COLO668 (cell line): ENCODE measurements at regions not wholly inside any gene's neighbourhood (a gene's known extent, or its start where the extent isn't known, plus 50 kb on each side); places are given as distances from the start of the nearest gene placed in this dataset.

Source experiments
- DNase-seq: peaks from one replicate; lab custom pipeline; 2025; ENCODE audit not compliant: unreplicated experiment; lab: John Stamatoyannopoulos, UW

GRCh38 chr22:48186146-48186790, 1423.8 kb downstream of the TBC1D22A start:
- DNase-seq = no peak

DNA sequence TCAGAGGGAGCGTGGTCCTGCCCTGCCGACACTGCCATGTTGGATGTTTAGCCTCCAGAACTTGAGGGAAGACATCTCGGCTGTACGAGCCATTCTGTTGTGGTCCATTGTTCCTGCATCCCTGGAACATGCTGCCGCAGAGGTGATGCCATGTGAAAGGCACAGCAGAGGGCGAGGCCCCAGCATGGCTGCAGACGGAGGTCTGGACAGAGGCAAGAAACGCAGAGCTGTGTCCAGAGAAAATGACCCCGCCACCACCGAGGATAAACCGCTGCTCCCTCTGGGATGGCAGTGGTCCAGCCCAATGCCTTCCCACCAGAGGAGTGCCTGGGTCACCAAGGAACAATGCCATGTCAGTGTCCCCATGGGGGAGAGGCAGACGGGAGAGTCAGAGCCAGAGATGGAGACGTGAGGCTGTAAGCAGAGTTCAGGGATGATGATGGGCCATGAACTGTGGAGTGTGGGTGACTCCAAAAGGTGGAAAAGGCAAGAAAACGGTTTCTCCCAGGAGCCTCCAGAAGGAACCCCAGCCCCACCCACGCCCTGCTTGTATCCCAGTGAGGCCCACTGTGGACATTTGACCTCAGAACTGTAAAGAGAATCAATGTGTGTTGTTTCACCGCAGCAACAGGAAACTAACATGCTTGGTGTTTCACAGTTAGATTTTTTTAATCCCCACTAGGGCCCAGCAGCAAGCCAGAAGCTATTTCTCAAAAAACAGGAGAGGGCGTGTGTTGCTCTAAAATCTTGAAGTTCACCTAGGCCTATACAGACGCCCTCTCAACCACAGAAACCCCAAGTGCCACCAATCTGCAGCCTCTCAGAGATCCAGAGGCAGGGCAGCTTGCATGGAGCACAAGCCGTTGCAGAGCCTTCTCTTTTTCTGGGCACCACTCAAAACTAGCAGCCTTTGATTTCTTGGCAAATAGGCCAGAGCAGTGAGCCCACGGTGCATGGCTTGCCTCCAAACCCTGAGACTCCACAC, 1422.9 kb downstream of the TBC1D22A start:
- no peak for DNase-seq

- no peak for DNase-seq
Observed at GRCh38 chr22:48182846-48183805, 1420.7 kb downstream of the TBC1D22A start.

GRCh38 chr22:48182031-48182430, 1419.6 kb downstream of the TBC1D22A start:
- no peak for DNase-seq

GRCh38 chr22:48181263-48181955, 1419.0 kb downstream of the TBC1D22A start:
- no peak for DNase-seq

- DNase-seq = no peak
Observed at GRCh38 chr22:48180631-48181030, 1418.2 kb downstream of the TBC1D22A start.

DNA sequence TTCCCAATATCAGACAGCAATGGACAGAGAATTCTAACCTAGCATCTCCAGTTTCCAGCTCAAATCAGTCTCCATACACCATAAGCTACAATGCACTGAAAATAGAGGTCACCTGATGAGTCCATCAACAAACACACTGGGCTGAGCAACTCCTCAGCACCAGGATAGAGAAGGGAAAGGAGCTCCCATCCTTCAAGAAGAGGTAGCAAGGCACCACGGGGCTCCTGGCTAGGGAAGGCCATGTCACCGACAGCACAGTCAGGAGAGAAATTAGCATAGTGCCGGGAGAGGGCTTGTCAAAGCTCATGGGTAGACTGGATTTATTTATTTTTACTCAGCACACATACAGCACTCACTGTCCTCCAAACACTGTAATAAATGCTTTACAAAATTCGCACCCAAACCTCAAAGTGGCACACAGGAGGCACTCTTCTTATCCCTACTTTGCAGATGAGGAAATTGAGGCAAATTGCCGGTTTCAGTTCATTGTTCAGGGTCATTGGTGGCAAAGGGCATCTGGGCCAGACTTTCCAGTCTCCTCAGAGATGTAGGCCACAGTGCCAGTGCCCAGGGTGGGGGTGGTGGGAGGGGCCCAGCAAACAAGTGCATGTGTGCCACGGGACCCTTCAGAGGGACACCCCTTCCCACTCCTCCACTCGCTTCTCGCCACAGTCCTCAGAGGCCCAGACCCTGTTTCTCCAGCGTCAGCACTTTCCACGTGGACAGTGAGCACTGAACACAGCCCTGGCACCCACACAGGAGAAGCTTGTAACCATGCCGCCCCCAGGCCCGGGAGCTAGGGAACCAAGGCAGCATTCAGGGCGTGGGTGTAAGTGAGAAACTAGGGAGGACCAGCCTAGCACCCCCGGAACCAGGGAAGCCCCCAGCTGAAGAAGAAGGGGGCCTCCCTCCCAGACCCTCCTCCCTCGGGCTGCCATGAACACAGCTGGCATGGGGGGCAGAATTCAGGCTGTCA, 1417.4 kb downstream of the TBC1D22A start:
- no peak for DNase-seq

DNA sequence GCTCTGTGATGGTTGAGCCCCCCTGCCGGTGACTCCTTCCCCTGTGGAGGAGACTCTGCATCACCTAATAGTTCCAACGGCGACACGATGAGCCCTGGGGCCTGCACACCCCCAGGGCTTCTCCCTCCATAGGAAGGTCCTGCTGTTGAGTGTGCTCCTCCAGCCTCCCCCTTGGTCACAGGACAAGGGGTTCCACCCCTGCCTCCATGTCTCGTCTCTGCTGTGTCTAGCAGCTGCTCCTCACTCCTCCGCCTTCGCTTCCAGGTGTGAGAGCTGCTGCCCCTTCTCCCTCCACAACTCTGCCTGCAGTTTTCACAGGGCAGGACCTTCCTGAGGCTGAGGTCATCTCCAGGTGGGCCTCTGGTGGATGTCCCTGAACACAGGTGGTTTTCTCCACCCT, 1416.1 kb downstream of the TBC1D22A start:
- DNase-seq = no peak

DNA sequence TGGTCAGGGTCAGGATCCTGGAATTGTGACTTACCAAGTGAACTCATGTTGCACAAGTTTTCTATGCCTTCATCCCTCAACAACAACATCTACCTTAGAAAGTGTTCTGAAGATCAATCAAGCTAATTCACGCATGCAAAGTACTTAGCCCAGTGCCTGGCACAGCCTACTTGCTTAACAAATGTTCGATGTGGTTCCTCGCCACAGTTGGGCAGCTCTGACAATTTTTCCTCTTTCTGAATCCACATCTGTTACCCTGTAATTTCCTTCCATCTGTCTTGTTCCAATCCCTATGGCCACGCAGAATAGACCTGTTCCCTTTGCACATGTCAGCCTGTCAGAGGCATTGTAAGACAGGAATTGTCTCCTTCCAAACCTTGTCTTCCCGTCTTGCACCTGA, 1415.2 kb downstream of the TBC1D22A start:
- no peak for DNase-seq

GRCh38 chr22:48175721-48176120, 1413.3 kb downstream of the TBC1D22A start:
- no peak for DNase-seq

DNA sequence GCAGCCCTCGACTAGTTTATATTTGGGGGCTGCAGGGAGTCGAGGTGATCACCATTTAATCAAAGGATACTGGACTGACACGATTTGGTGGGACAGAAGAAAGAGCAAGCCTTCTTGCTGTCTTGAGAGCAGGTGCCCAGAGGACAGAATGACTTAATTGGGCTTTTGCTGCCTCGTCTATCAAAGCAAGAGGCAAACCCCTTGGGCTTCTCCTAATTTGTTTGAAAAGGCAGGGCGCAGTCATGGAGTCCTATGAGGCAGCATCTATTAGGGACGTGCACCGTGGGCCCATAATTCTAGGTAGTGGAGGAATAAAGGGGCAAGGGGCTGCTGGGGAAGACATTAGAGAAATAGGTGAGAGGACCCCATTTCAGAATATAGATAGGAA, 1411.3 kb downstream of the TBC1D22A start:
- DNase-seq = no peak

DNA sequence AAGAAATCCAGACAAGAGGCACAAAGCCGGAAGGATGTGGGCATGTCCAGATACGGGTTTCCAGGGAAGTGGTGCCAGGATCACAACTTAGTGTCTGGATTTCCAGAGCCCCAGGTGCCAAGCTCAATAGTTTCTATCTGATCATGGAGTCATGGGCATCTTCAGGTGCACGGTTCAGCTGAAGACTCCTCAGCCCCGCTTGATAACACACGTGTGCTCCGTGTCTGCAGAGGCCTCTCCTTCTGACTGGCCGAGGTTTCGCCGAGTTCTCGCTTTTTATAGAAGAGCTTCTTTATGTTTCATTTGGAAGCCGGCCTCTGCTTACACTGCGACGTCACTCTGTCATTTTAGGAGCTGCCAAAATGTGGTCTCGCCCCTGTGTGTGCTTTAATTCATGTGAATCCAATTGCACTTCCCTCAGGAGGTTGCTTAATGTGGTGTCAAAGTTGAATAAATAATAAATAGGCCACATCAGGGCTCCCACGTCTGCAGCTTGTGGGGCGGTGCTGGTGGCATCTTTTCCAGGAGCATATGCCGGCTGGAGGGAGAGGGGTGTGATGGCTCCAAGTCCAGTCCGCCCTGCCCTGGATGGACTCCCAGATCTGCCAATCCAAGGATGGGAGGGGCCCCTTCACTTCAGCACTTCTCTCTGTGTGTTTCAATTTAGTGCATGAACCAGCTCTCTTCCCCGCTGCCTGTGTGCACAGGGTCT, 1410.8 kb downstream of the TBC1D22A start:
- DNase-seq = no peak

DNA sequence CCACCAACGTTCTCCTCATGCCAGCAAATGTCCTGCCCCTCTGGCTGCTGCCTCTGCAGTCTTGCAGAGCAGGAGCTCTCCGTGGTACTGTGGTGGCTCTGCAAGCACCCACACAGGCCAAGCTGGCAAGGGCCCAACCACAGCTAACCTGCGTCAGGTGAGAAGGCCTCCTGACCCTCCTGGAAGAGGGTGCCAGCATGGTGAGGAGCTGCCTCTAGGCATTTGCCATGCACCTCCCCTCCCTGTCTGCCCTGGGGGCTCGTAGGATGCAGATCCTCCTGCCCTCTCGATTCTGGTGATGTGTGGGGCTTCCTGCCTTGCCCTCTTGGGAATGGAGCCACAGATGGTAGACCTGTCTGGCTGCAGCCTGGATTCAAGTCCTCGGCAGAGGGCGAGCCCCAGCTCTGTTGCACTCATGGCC, 1408.8 kb downstream of the TBC1D22A start:
- DNase-seq = no peak

GRCh38 chr22:48169227-48169626, 1406.8 kb downstream of the TBC1D22A start:
- DNase-seq = no peak

DNA sequence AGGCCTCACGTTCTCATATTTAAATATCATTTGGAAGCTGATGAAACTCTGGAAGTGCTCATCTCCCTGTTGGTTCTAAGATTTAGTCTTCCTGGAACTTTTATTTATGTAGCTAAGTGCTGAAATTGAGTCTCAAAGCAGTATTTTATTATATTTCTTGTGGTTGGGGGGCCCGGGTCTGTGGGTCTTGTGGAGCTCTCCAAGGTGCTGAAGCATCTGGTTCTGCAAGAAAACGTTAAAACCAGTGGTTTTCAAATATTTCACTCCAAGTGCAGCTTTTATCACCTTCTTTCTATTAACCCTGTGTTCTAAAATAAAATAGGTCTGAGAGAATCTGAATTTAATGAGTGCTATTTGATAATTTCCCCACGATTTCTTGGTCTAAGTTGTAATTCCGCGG, 1404.8 kb downstream of the TBC1D22A start:
- no peak for DNase-seq

DNA sequence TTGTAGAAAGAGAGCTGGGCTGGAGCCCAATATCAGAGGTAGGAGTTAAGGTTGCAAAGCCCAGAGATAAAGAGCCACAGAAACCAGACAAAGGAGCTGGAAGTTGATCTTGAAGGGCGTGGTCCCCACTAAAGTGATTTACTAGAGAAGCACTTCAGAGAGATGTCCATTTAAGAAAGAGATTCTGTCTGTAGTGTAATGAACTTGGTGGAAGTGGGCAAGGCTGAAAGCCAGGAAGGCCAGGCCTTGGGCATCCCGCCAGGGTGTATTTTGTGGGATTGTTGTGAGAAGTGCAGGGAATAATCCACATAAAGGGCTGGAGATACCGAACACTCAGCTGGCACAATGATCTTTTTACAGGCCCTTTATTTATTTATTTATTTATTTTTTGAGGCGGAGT, 1398.8 kb downstream of the TBC1D22A start:
- DNase-seq = no peak

GRCh38 chr22:48157676-48158075, 1395.2 kb downstream of the TBC1D22A start:
- DNase-seq = no peak

DNA sequence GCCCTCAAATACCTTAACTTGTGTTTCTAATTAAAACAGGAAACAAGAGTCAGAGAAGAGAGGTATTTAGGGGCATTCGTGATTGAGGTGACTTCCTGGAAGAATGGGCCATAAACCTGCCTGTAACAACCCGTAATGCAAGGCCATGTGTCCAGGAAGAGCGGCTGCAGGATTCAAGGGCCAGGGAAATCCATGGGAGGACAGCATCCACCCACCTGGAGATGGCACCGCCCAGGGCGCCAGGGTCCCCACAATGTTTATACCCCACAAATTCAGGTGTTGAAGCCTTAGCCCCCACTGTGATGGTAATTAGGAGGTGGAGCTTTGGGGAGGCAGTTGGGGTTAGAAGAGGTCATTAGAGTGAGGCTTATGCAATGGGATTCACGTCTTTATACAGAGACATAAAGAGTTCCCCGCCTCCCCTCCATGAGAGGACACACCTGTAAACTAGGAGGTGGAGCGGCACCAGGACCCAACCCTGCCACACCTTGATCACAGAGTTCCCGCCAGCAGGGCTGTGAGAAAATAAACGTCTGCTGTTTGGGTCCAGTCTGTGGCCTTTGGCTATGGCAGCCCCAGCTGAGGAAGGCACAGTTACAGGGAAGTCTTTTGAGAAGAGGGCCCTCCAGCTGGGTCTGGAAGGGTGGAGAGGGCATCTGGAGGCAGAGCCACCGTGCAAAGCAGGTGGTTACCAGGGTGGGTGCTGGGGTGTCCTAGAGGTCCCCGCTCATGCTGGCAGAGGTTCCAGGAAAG, 1394.3 kb downstream of the TBC1D22A start:
- DNase-seq = no peak
